ENCODE measurements at regions not wholly inside any gene's neighbourhood (a gene's known extent, or its start where the extent isn't known, plus 50 kb on each side); places are given as distances from the start of the nearest gene placed in this dataset.

- Histone ChIP-seq H4K20me1 (ENCODE audit: control insufficient read depth, insufficient read depth) (no peaks in the 10 kb centered on the region), H3K27me3 (replicated peaks in 1 of 2; ENCODE audit: control insufficient read depth in 2 of 2, insufficient read depth in 2 of 2, low read length in 1 of 2) (no peaks in the 10 kb centered on the region), H3K79me2 (ENCODE audit: control insufficient read depth, insufficient read depth, low read length) (no peaks in the 10 kb centered on the region), H2AFZ (ENCODE audit: control insufficient read depth, low read depth, low read length) (no peak overlapping the region), H3K27ac (ENCODE audit: control insufficient read depth, insufficient read depth) (no peak overlapping the region), H3K36me3 (ENCODE audit: control insufficient read depth in 2 of 2, insufficient read depth in 2 of 2, low read length in 1 of 2) (no peaks in the 10 kb centered on the region), H3K9me3 (replicated peaks; ENCODE audit: control insufficient read depth, insufficient read depth, low read length) (no peaks in the 10 kb centered on the region), H3K4me2 (ENCODE audit: control insufficient read depth, insufficient read depth) (no peak overlapping the region), H3K4me3 (no peak overlapping the region), H3K9ac (ENCODE audit: control insufficient read depth, insufficient read depth, low read length) (no peak overlapping the region), H3K4me1 (ENCODE audit: control insufficient read depth, insufficient read depth, low read length) (no peaks in the 10 kb centered on the region)
- in situ Hi-C loops (cut with MboI) = no loop called here
- POLR2A ChIA-PET = no interaction called here
- CTCF ChIA-PET = no interaction called here
- RAD21 ChIA-PET (ENCODE audit: unreplicated experiment) = no interaction called here
- no TSS peak for BruUV-seq (replicated peaks)
- no peak for TF ChIP-seq RELB (IDR thresholded peaks at IDR 0.05; ENCODE audit: low read depth)
- TF ChIP-seq ZBED1 (IDR thresholded peaks at IDR 0.05; ENCODE audit: borderline replicate concordance) = no peak
- TF ChIP-seq TARDBP (IDR thresholded peaks at IDR 0.05; ENCODE audit: borderline replicate concordance) = no peak
- TF ChIP-seq NFYA (IDR thresholded peaks at IDR 0.05; ENCODE audit: borderline replicate concordance, low read depth, low read length) = no peak
- no peak for TF ChIP-seq POLR2AphosphoS2 (IDR thresholded peaks at IDR 0.05; ENCODE audit: low read depth, low read length)
- no peak for TF ChIP-seq SREBF1 (IDR thresholded peaks at IDR 0.05; ENCODE audit: low read length)
- TF ChIP-seq GABPA (IDR thresholded peaks at IDR 0.05; ENCODE audit: low read depth) = no peak
- no peak for TF ChIP-seq KLF5 (IDR thresholded peaks at IDR 0.05; ENCODE audit: partially characterized antibody)
- TF ChIP-seq HDAC6 (IDR thresholded peaks at IDR 0.05; ENCODE audit: unreplicated experiment) = no peak
- no peak for TF ChIP-seq CREM (IDR thresholded peaks at IDR 0.05; ENCODE audit: low read depth)
- TF ChIP-seq IRF4 (IDR thresholded peaks at IDR 0.05; ENCODE audit: low read depth, low read length) = no peak
- no peak for TF ChIP-seq MXI1 (IDR thresholded peaks at IDR 0.05; ENCODE audit: low read depth, low read length)
- no peak for TF ChIP-seq ZNF274 (IDR thresholded peaks at IDR 0.05; ENCODE audit: insufficient read depth, insufficient read length)
- TF ChIP-seq ATF3 (IDR thresholded peaks at IDR 0.05; ENCODE audit: borderline replicate concordance, extremely low read depth, low read depth, low read length) = no peak
- no peak for TF ChIP-seq MYB (IDR thresholded peaks at IDR 0.05; ENCODE audit: borderline replicate concordance, low read depth, low read length)
- no peak for TF ChIP-seq RUNX3 (IDR thresholded peaks at IDR 0.05; ENCODE audit: low read length)
- TF ChIP-seq JUNB (IDR thresholded peaks at IDR 0.05) = no peak
- 35% methylated on average over 3 of the region's 3 CpGs for WGBS (ENCODE audit: insufficient coverage, insufficient replicate concordance, low lambda C conversion rate, missing lambda C conversion rate)
- FAIRE-seq (no peak), ATAC-seq (no peak), DNase-seq (ENCODE audit: low read depth, low spot score) (no peak)
- intact Hi-C loops (cut with micrococcal nuclease; ENCODE audit: unreplicated experiment) = no loop called here
- SMC1A ChIA-PET (ENCODE audit: uncharacterized antibody, unreplicated experiment) = no interaction called here
Measured at GRCh38 chr6:114537977-114538376, 195.2 kb upstream of the HS3ST5 start.
